CD14-positive monocyte (primary cell): ENCODE measurements at regions not wholly inside any gene's neighbourhood (a gene's known extent, or its start where the extent isn't known, plus 50 kb on each side); places are given as distances from the start of the nearest gene placed in this dataset.

Source experiments
- DNase-seq, 3 donors: peaks; one replicate each; pipeline ENCODE4 v3.0.0-alpha.2; 2011 to 2022
- H2AFZ ChIP-seq: 2 replicates; pipeline ENCODE4 v1.6.0; 2012; ENCODE audit warnings: mild to moderate bottlenecking, low read depth, low read length, inconsistent platforms; ENCODE audit not compliant: insufficient read depth, poor library complexity, severe bottlenecking
- H3K27ac ChIP-seq, 2 donors: 1 replicate in 1 of 2; 2 replicates in 1 of 2; pipeline ENCODE4 v1.5.1; 2012 to 2013; ENCODE audit warnings: low read length in 2 of 2, control low read depth in 1 of 2, inconsistent platforms in 1 of 2, low read depth in 1 of 2, mild to moderate bottlenecking in 1 of 2
- H3K27me3 ChIP-seq, 2 donors: one replicate each; pipeline versions ENCODE4 v1.6.0 to v1.6.1; 2011 to 2013; ENCODE audit warnings: low read length in 2 of 2; ENCODE audit not compliant: control insufficient read depth in 2 of 2, insufficient read depth in 2 of 2
- H3K36me3 ChIP-seq, 2 donors: replicated peaks in 1 of 2; 1 replicate in 1 of 2; 2 replicates in 1 of 2; pipeline versions ENCODE4 v1.5.1 to v1.6.1; 2012 to 2013; ENCODE audit warnings: low read length in 2 of 2, control low read depth in 1 of 2, inconsistent platforms in 1 of 2, mild to moderate bottlenecking in 1 of 2; ENCODE audit not compliant: insufficient read depth in 2 of 2, control insufficient read depth in 1 of 2
- H3K4me1 ChIP-seq, 2 donors: 1 replicate in 1 of 2; 2 replicates in 1 of 2; pipeline versions ENCODE4 v1.5.1 to v1.6.1; 2012 to 2013; ENCODE audit warnings: low read length in 2 of 2, control low read depth in 1 of 2, inconsistent platforms in 1 of 2, mild to moderate bottlenecking in 1 of 2, moderate library complexity in 1 of 2; ENCODE audit not compliant: insufficient read depth in 2 of 2, control insufficient read depth in 1 of 2
- H3K4me2 ChIP-seq: replicated peaks from 2 replicates; pipeline ENCODE3; 2012; ENCODE audit warnings: low read length, moderate library complexity, mild to moderate bottlenecking; ENCODE audit not compliant: poor library complexity, severe bottlenecking; ENCODE audit errors: extremely low read depth
- H3K4me3 ChIP-seq, 3 experiments: fragments of 200-600 bp in 1 of 3; sonication (generic) in 1 of 3; replicated peaks in 1 of 3; 1 replicate in 2 of 3; 2 replicates in 1 of 3; pipeline ENCODE4 v1.5.1; 2011 to 2013; ENCODE audit warnings: low read length in 3 of 3, mild to moderate bottlenecking in 3 of 3, control low read depth in 2 of 3, low read depth in 2 of 3, inconsistent platforms in 1 of 3, moderate library complexity in 1 of 3
- H3K79me2 ChIP-seq: 2 replicates; pipeline ENCODE4 v1.6.0; 2012; ENCODE audit warnings: mild to moderate bottlenecking, control low read depth, inconsistent platforms, low read length, moderate library complexity; ENCODE audit not compliant: insufficient read depth
- H3K9ac ChIP-seq: 2 replicates; pipeline ENCODE4 v1.6.0; 2017; ENCODE audit warnings: low read length, mild to moderate bottlenecking; ENCODE audit not compliant: insufficient read depth, poor library complexity, severe bottlenecking
- H3K9me3 ChIP-seq, 2 donors: replicated peaks in 1 of 2; 1 replicate in 1 of 2; 2 replicates in 1 of 2; pipeline versions ENCODE4 v1.5.1 to v1.6.1; 2012 to 2013; ENCODE audit warnings: low read length in 2 of 2, control low read depth in 1 of 2; ENCODE audit not compliant: control insufficient read depth in 1 of 2, insufficient read depth in 1 of 2
- H4K20me1 ChIP-seq: 2 replicates; pipeline ENCODE4 v1.6.0; 2012; ENCODE audit warnings: mild to moderate bottlenecking, low read length, control low read depth, moderate library complexity; ENCODE audit not compliant: insufficient read depth
- H3K27ac Mint-ChIP-seq, 7 donors: one replicate each; pipeline ENCODE4 v1.8.0; 2020; ENCODE audit warnings: mild to moderate bottlenecking in 7 of 7, mixed read lengths in 7 of 7, moderate library complexity in 6 of 7, inconsistent platforms in 2 of 7
- H3K27me3 Mint-ChIP-seq, 3 donors: one replicate each; pipeline ENCODE4 v1.8.0; 2021 to 2022; ENCODE audit warnings: low read depth in 3 of 3, mild to moderate bottlenecking in 3 of 3, mixed read lengths in 3 of 3, moderate library complexity in 3 of 3, inconsistent platforms in 1 of 3
- H3K36me3 Mint-ChIP-seq, 2 donors: one replicate each; pipeline ENCODE4 v1.8.0; 2020; ENCODE audit warnings: mixed read lengths in 2 of 2, inconsistent platforms in 1 of 2, mild to moderate bottlenecking in 1 of 2
- H3K4me1 Mint-ChIP-seq: one replicate; pipeline ENCODE4 v1.8.0; 2020; ENCODE audit warnings: mild to moderate bottlenecking, mixed read lengths
- H3K4me3 Mint-ChIP-seq, 2 donors: one replicate each; pipeline ENCODE4 v1.8.0; 2020; ENCODE audit warnings: mild to moderate bottlenecking in 2 of 2, mixed read lengths in 2 of 2, moderate library complexity in 1 of 2
- H3K9me3 Mint-ChIP-seq, 7 donors: one replicate each; pipeline ENCODE4 v1.8.0; 2020 to 2022; ENCODE audit warnings: mixed read lengths in 7 of 7, mild to moderate bottlenecking in 6 of 7, moderate library complexity in 6 of 7, inconsistent platforms in 2 of 7
- WGBS: methylation state at CpG from one replicate; pipeline ENCODE4 v1.1.5; 2013; ENCODE audit warnings: missing lambda C conversion rate; ENCODE audit not compliant: insufficient coverage; 5-methylcytosine and 5-hydroxymethylcytosine counted together
- intact Hi-C, 2 donors: fragments of 100-400 bp; cut with micrococcal nuclease; formaldehyde crosslinking; loops; one replicate each; pipeline versions ENCODE4 v1.15.0 to v1.15.1; 2023
- TF ChIP-seq, protein P1 (sequence below): fragments of 200-600 bp; IDR thresholded peaks from one replicate; pipeline ENCODE4 v1.8.0; 2022; ENCODE audit warnings: antibody characterized with exemption, mild to moderate bottlenecking

DNA sequence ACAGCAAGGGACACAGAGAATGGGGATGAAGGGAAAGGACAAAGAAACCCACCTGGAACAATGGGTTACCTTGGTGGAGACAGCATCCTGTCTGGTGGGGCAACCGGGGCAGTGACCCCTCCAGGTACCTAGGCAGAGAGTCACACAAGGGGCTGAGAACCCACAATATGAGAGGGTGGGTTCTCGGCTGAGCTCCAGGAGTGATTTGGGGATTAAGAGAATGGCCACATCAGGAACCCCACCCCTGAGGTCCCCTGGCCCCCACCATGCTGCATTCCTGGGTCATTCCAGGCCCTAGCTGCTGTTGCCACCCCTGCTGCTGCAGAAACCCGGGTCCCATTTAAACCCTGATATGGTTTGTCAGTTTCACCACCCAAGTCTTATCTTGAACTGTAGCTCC is 172.3 kb downstream of the RTP5 start:
- no peaks in the 10 kb centered on the region for H3K36me3 Mint-ChIP-seq
- H3K4me1 ChIP-seq = no peaks in the 10 kb centered on the region
- intact Hi-C loops = no loop called here
- WGBS = 100% methylated on average over 2 of the region's 3 CpGs
- no peak overlapping the region for H3K9ac ChIP-seq
- peaks cover 42 to 53% (median 43%) of the 10 kb centered on the region in 3 donors for H3K27me3 Mint-ChIP-seq
- peaks cover 5 to 25% (median 16%) of the 10 kb centered on the region in 7 donors for H3K9me3 Mint-ChIP-seq
- H3K27ac Mint-ChIP-seq = peak overlapping the region in 1 of 7 donors; percentile 28
- no peaks in the 10 kb centered on the region for H3K36me3 ChIP-seq
- H4K20me1 ChIP-seq = no peaks in the 10 kb centered on the region
- H3K4me3 ChIP-seq = no peak overlapping the region
- no peaks in the 10 kb centered on the region for H3K4me1 Mint-ChIP-seq
- peaks cover 13 to 15% of the 10 kb centered on the region in 2 donors for H3K9me3 ChIP-seq
- no peak for DNase-seq
- no peak overlapping the region for H2AFZ ChIP-seq
- no peaks in the 10 kb centered on the region for H3K79me2 ChIP-seq
- H3K4me2 ChIP-seq = no peak overlapping the region
- H3K4me3 Mint-ChIP-seq = peak overlapping the region in 1 of 2 donors; percentile 48
- no peak overlapping the region for H3K27ac ChIP-seq
- H3K27me3 ChIP-seq = no peaks in the 10 kb centered on the region
- TF ChIP-seq, protein P1, sequence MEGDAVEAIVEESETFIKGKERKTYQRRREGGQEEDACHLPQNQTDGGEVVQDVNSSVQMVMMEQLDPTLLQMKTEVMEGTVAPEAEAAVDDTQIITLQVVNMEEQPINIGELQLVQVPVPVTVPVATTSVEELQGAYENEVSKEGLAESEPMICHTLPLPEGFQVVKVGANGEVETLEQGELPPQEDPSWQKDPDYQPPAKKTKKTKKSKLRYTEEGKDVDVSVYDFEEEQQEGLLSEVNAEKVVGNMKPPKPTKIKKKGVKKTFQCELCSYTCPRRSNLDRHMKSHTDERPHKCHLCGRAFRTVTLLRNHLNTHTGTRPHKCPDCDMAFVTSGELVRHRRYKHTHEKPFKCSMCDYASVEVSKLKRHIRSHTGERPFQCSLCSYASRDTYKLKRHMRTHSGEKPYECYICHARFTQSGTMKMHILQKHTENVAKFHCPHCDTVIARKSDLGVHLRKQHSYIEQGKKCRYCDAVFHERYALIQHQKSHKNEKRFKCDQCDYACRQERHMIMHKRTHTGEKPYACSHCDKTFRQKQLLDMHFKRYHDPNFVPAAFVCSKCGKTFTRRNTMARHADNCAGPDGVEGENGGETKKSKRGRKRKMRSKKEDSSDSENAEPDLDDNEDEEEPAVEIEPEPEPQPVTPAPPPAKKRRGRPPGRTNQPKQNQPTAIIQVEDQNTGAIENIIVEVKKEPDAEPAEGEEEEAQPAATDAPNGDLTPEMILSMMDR = no peak

GRCh38 chr2:242043538-242044312 is 174.2 kb downstream of the RTP5 start:
- Histone ChIP-seq H3K9ac (no peak overlapping the region), H3K36me3 (no peaks in the 10 kb centered on the region), H3K27ac (no peak overlapping the region), H3K4me2 (no peak overlapping the region), H3K9me3 (peaks cover 13 to 19% of the 10 kb centered on the region in 2 donors), H2AFZ (no peak overlapping the region), H3K4me3 (no peak overlapping the region), H3K79me2 (no peaks in the 10 kb centered on the region), H3K4me1 (no peaks in the 10 kb centered on the region), H4K20me1 (no peaks in the 10 kb centered on the region), H3K27me3 (peaks cover under 1 to 4% of the 10 kb centered on the region in 2 donors)
- H3K9me3 Mint-ChIP-seq = peaks cover 5 to 28% (median 18%) of the 10 kb centered on the region in 7 donors
- H3K27me3 Mint-ChIP-seq = peaks cover 48 to 53% (median 50%) of the 10 kb centered on the region in 3 donors
- H3K27ac Mint-ChIP-seq = no peak overlapping the region
- intact Hi-C loops = no loop called here
- 80% methylated on average over 6 of the region's 13 CpGs for WGBS
- peak overlapping the region in 1 of 2 donors; percentile 17 for H3K4me3 Mint-ChIP-seq
- H3K36me3 Mint-ChIP-seq = no peaks in the 10 kb centered on the region
- DNase-seq = no peak
- H3K4me1 Mint-ChIP-seq = no peaks in the 10 kb centered on the region
- TF ChIP-seq, protein P1 = no peak
